ENCODE measurements at regions not wholly inside any gene's neighbourhood (a gene's known extent, or its start where the extent isn't known, plus 50 kb on each side); places are given as distances from the start of the nearest gene placed in this dataset.

GRCh38 chr2:100726866-100727265 is 93.1 kb upstream of the NPAS2 start:
- TF ChIP-seq SPI1 (IDR thresholded peaks at IDR 0.05; ENCODE audit: low read depth, low read length) (no peak), POU2F2 (IDR thresholded peaks at IDR 0.05; ENCODE audit: low read depth, low read length) (no peak), PAX5 (IDR thresholded peaks at IDR 0.05; ENCODE audit: insufficient read depth, low read length, severe bottlenecking) (no peak), TAF1 (IDR thresholded peaks at IDR 0.05; ENCODE audit: low read depth, low read length) (no peak), POLR2A (IDR thresholded peaks at IDR 0.05; ENCODE audit: low read depth, low read length) (no peak), POLR2AphosphoS5 (IDR thresholded peaks at IDR 0.05; ENCODE audit: low read depth, low read length) (no peak)
- DNase-seq (ENCODE audit: insufficient read length, low spot score) (no peak), FAIRE-seq (no peak)

GRCh38 chr2:100730290-100730868 is 89.6 kb upstream of the NPAS2 start:
- FAIRE-seq = no peak

GRCh38 chr2:100731535-100731981 is 88.4 kb upstream of the NPAS2 start:
- no peak for TF ChIP-seq POU2F2 (IDR thresholded peaks at IDR 0.05; ENCODE audit: low read depth, low read length)
- TF ChIP-seq POLR2AphosphoS5 (IDR thresholded peaks at IDR 0.05; ENCODE audit: low read depth, low read length) = no peak
- TF ChIP-seq PAX5 (IDR thresholded peaks at IDR 0.05; ENCODE audit: insufficient read depth, low read length, severe bottlenecking) = no peak
- no peak for TF ChIP-seq POLR2A (IDR thresholded peaks at IDR 0.05; ENCODE audit: low read depth, low read length)
- no peak for TF ChIP-seq SPI1 (IDR thresholded peaks at IDR 0.05; ENCODE audit: low read depth, low read length)
- no peak for TF ChIP-seq TAF1 (IDR thresholded peaks at IDR 0.05; ENCODE audit: low read depth, low read length)
- FAIRE-seq (no peak), DNase-seq (ENCODE audit: insufficient read length, low spot score) (no peak)

More at GRCh38 chr2:100730290-100730868, 89.6 kb upstream of the NPAS2 start:
- DNase-seq (ENCODE audit: insufficient read length, low spot score) = no peak
- TF ChIP-seq PAX5 (IDR thresholded peaks at IDR 0.05; ENCODE audit: insufficient read depth, low read length, severe bottlenecking) = no peak
- no peak for TF ChIP-seq POLR2A (IDR thresholded peaks at IDR 0.05; ENCODE audit: low read depth, low read length)
- TF ChIP-seq SPI1 (IDR thresholded peaks at IDR 0.05; ENCODE audit: low read depth, low read length) = no peak
- TF ChIP-seq POU2F2 (IDR thresholded peaks at IDR 0.05; ENCODE audit: low read depth, low read length) = no peak
- TF ChIP-seq POLR2AphosphoS5 (IDR thresholded peaks at IDR 0.05; ENCODE audit: low read depth, low read length) = no peak
- TF ChIP-seq TAF1 (IDR thresholded peaks at IDR 0.05; ENCODE audit: low read depth, low read length) = no peak

GRCh38 chr2:100733391-100734187 is 86.3 kb upstream of the NPAS2 start:
- TF ChIP-seq POU2F2 (IDR thresholded peaks at IDR 0.05; ENCODE audit: low read depth, low read length) (no peak), PAX5 (IDR thresholded peaks at IDR 0.05; ENCODE audit: insufficient read depth, low read length, severe bottlenecking) (no peak), SPI1 (IDR thresholded peaks at IDR 0.05; ENCODE audit: low read depth, low read length) (no peak), TAF1 (IDR thresholded peaks at IDR 0.05; ENCODE audit: low read depth, low read length) (no peak), POLR2A (IDR thresholded peaks at IDR 0.05; ENCODE audit: low read depth, low read length) (no peak), POLR2AphosphoS5 (IDR thresholded peaks at IDR 0.05; ENCODE audit: low read depth, low read length) (no peak)
- FAIRE-seq (no peak), DNase-seq (ENCODE audit: insufficient read length, low spot score) (no peak)

GRCh38 chr2:100736121-100736915 is 83.6 kb upstream of the NPAS2 start:
- FAIRE-seq (no peak), DNase-seq (ENCODE audit: insufficient read length, low spot score) (no peak)
- TF ChIP-seq POU2F2 (IDR thresholded peaks at IDR 0.05; ENCODE audit: low read depth, low read length) = no peak

- no peak for DNase-seq (ENCODE audit: insufficient read length, low spot score)
- TF ChIP-seq POLR2A (IDR thresholded peaks at IDR 0.05; ENCODE audit: low read depth, low read length) (no peak), POU2F2 (IDR thresholded peaks at IDR 0.05; ENCODE audit: low read depth, low read length) (no peak), PAX5 (IDR thresholded peaks at IDR 0.05; ENCODE audit: insufficient read depth, low read length, severe bottlenecking) (no peak), TAF1 (IDR thresholded peaks at IDR 0.05; ENCODE audit: low read depth, low read length) (no peak), POLR2AphosphoS5 (IDR thresholded peaks at IDR 0.05; ENCODE audit: low read depth, low read length) (no peak), SPI1 (IDR thresholded peaks at IDR 0.05; ENCODE audit: low read depth, low read length) (no peak)
- no peak for FAIRE-seq
Measured at GRCh38 chr2:100739735-100740432, 80.1 kb upstream of the NPAS2 start.

- TF ChIP-seq TAF1 (IDR thresholded peaks at IDR 0.05; ENCODE audit: low read depth, low read length) = no peak
- no peak for TF ChIP-seq POLR2AphosphoS5 (IDR thresholded peaks at IDR 0.05; ENCODE audit: low read depth, low read length)
- TF ChIP-seq POU2F2 (IDR thresholded peaks at IDR 0.05; ENCODE audit: low read depth, low read length) = no peak
- no peak for TF ChIP-seq SPI1 (IDR thresholded peaks at IDR 0.05; ENCODE audit: low read depth, low read length)
- TF ChIP-seq PAX5 (IDR thresholded peaks at IDR 0.05; ENCODE audit: insufficient read depth, low read length, severe bottlenecking) = no peak
- TF ChIP-seq POLR2A (IDR thresholded peaks at IDR 0.05; ENCODE audit: low read depth, low read length) = no peak
- no peak for DNase-seq (ENCODE audit: insufficient read length, low spot score)
- no peak for FAIRE-seq
Measured at GRCh38 chr2:100741880-100742276, 78.1 kb upstream of the NPAS2 start.

- DNase-seq (ENCODE audit: insufficient read length, low spot score) = no peak
- TF ChIP-seq POLR2AphosphoS5 (IDR thresholded peaks at IDR 0.05; ENCODE audit: low read depth, low read length) (no peak), SPI1 (IDR thresholded peaks at IDR 0.05; ENCODE audit: low read depth, low read length) (no peak), TAF1 (IDR thresholded peaks at IDR 0.05; ENCODE audit: low read depth, low read length) (no peak), PAX5 (IDR thresholded peaks at IDR 0.05; ENCODE audit: insufficient read depth, low read length, severe bottlenecking) (no peak), POLR2A (IDR thresholded peaks at IDR 0.05; ENCODE audit: low read depth, low read length) (no peak), POU2F2 (IDR thresholded peaks at IDR 0.05; ENCODE audit: low read depth, low read length) (no peak)
- FAIRE-seq = no peak
Measured at GRCh38 chr2:100742277-100743254, 77.4 kb upstream of the NPAS2 start.
